ENCODE measurements at regions not wholly inside any gene's neighbourhood (a gene's known extent, or its start where the extent isn't known, plus 50 kb on each side); places are given as distances from the start of the nearest gene placed in this dataset.
"Not testable (repeated sequence)": the region's sequence is repeated elsewhere in the genome, so short reads cannot be mapped to it uniquely, and the experiment has no call there.

DNA sequence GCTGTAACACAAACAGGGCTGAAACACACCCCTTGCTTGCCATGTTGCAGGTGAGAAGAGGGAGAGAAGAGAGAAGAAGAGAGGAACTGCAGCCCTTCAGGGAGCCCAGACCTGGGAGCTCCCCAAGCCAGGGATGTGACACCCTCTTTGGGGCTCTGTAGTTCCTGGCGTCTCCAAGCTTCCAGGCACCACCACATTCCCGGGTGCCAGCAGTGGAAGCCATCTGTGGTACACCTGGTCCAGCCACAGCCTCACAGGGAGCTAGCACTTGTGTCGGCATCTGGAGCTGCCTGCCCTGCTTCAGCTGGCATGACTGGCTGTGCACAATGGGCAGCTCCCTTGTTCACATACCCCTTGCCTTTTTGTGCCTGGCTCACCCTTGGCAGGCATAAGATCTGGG, 182.1 kb downstream of the DEPDC1B start:
- no peak for DNase-seq (ENCODE audit: low read depth, low spot score)

DNA sequence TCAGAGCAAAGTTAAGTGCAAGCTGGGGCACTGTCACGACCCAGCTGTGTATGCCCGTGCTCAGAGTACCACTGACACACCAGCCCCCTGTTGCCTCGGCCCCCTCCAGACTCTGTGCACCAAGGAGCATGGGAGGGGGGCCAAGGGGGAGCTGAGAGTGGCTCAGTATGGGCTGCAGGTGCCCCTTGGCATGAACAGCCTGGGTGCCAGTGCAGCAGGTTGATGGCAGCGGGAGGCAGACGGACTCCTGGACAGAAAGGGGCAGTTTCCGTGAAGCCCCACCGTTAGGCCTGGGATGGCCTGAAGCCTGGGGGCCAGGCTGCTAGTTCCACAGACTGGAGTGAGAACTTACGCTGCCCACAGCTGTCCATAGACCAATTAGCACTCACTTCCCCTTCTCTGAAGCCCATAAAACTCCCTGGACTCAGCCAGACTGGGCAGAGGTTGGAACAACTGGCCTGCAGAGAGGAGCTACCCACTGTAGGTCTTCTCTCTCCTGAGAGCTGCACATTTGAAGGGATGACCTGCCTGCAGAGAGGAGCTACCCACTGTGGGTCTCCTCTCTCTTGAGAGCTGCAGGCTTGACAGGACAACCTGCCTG, 182.8 kb downstream of the DEPDC1B start:
- no peak for DNase-seq (ENCODE audit: low read depth, low spot score)

DNA sequence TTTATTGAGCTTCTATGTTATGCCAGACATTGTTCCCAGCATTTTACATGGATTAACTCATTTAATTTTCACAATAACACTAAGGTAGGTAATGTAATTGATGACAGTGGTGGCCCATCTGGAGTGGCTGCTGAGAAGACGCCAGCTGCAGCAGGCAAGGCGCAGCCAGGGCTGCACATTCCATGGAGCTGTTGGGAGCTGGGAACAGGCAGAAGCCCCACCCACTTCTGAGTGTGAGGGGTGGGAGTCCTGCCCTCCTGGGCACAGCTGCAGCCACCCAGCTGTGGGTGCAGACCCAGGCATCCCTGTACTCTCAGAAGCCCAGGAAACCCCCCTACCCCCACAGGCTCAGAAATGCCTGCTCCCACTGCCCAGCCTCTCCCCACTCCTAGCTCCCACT, 183.3 kb downstream of the DEPDC1B start:
- DNase-seq (ENCODE audit: low read depth, low spot score), result no peak

DNA sequence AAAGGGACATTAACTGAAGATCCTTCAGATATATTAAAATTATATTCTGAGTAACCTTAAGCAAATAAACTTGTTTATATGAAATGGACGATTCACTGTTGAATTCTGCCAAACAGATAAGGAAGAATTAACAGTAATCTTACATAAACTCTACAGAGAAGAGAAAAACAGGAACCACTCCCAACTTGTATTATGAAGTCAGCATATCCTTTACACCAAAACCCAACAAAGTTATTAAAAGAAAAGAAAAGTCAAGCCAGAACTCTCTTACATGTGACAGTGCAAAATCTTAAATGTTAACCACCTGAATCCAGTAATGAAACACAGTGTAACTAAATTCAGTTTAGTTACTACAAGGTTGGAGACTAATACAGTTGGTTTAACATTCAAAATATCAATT, 185.8 kb downstream of the DEPDC1B start:
- no peak for DNase-seq (ENCODE audit: low read depth, low spot score)

DNA sequence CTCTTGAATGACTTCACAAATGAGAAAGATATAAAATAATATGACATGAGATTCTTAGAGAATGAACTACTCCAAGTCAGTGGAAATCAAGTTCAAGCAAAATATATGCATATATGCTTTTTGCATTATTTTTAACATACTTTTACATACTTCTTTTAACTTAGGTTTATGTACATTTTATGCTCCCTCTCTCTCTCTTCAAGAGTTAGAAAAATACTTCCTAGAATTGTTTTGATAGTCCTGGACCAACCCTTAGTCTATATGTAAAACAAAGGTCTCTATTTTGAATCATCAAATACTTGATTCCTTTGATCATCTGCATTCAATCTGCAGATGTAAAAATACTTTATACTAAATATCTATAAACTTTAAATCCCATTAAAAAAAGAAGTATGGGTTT, 187.8 kb downstream of the DEPDC1B start:
- no peak for DNase-seq (ENCODE audit: low read depth, low spot score)

DNA sequence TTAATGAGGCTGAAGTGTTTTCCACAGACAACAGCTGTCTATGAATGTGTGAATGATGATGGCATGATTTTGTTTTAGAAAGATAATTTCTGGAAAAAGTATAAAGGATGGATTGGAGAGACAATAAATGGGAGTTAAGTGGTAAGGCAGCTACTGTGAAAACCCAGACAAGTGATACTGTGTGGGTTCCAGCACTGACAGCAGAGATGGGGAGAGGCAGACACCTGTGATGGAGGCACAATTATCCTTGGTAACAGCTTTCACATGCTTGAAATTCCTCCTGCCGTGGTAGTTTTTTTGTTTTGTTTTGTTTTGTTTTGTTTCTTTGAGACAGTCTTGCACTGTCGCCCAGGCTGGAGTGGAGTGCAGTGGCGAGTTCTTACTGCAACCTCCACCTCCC, 189.3 kb downstream of the DEPDC1B start:
- no peak for DNase-seq (ENCODE audit: low read depth, low spot score)

DNA sequence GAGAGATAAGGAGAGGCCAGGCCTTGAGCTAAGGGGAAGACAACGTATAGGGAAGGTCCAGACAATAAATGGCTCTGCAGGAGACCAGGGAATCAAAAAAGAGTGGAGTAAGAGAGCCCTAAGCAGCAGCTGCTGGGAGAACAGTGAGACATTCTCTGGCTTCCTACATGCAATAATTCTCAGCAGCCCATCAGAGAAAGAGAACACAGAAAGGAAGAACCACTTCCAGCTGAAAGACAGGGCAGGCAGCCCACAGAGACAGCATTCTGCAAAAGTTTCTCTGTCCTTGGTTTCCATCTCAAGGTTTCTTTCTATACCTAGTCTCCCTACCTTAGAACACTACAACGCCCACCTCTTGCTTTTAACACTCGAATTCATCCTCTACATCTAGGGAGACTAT, 189.9 kb downstream of the DEPDC1B start:
- no peak for DNase-seq (ENCODE audit: low read depth, low spot score)

DNA sequence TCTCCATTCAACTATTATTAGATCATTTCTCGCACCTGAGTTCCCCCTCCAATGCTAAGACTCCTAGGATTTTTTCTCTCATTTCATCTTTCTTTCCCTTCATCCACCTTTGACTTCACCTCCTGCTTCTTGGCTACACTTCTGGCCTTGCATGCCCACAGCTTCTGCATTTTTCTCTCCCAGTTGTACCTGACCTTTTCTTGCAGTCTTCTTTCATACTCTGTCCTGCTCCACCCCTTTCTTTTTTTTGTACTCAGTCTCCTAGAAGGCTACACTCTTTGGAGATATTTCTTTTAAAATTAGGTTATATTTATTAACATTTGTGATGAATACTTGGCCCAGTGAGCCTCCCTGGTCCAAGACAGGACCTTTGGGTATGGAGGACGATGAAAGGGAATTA, 190.4 kb downstream of the DEPDC1B start:
- DNase-seq (ENCODE audit: low read depth, low spot score), result no peak

DNA sequence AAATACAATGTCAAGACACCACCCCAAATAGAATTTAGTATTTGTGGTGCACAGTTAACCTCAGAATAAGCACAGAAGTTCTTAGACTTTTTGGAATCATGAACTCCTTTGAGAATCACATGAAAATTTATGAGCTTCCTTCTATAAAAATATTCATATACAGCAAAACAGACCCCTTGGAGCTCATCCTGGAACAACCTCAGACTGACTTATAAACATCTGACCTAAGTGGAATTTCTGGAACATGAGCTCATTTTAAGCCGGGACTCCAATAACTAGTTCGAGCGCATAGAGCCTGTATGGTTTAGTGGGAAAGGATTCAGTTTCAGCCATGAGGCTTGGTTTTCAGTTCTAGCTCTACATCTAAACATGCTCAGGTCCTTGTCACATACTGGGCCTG, 192.3 kb downstream of the DEPDC1B start:
- DNase-seq (ENCODE audit: low read depth, low spot score), result peak; percentile 41

DNA sequence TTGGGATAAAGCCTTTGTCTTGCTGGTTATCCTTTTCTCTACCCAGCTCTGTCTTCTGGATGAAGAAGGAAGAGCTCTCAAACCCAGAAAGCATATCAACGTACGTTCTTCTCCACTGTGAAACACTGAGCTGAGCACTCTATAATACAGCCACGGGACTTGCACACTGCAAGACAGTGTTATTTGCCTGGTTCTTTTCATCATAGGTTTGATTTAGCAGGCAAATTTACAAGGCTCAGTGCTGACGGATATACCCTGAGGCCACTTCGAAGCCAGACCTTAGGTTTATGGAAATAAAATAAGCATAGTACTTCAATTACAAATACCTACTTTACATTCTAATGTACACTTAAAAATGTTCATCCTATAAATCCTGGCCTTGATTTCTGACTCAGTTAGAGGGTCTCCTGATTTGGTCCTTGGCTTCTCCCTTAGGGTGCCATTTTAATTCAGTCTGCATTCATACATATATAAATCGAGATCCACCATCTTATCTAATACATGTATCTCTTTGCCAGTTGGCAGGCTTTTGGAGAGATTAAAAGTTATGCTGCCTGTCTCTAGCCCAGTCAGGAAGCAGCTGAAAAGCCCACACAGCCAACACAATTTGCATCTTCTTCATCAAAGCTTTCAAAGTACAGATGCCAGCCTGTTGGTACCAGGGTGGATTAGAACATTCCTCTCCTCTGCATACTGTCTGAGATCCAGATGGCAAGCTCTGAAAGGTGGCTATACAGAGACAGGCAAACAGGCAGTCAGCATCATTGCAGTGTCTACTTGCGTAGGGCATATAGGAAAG, 194.4 kb downstream of the DEPDC1B start:
- DNase-seq (ENCODE audit: low read depth, low spot score), result no peak

DNA sequence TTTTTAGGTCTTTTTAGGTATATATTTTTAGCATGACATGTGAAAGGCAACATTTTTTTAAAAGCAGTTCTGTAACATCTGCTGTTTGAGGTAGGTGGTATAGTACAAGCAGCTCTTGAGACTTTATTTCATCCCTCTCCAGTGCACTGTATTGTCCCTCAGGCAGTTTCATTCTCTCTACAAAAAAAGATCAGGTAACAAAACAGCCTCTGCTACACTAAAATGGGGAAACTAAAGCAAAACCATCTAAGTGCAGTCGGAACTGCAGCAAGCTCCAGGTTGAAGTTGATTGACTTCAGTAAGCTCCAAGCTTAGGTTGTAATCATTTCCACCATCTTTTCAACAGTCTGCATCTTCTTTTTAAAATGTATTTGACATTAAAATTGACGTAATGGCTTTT, 195.6 kb downstream of the DEPDC1B start:
- DNase-seq (ENCODE audit: low read depth, low spot score), result no peak

DNA sequence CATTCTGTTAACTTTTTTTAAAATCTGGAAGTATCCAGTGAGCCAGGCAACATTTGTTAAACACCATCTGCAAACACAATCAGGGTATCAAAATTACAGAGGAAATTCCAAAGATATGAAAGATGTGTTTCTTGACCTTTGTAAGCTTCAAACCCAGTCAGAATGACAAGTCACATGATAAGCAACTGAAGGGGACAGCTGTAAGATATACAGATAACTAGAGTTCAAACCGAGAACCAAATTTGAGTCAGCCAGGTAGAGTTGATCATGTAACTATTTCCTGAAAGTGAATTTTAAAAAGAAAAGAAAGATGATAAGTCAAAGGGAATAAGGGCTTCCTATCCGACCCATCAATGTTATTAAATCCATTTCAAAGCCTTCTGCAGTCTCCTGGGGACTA, 196.2 kb downstream of the DEPDC1B start:
- no peak for DNase-seq (ENCODE audit: low read depth, low spot score)

DNA sequence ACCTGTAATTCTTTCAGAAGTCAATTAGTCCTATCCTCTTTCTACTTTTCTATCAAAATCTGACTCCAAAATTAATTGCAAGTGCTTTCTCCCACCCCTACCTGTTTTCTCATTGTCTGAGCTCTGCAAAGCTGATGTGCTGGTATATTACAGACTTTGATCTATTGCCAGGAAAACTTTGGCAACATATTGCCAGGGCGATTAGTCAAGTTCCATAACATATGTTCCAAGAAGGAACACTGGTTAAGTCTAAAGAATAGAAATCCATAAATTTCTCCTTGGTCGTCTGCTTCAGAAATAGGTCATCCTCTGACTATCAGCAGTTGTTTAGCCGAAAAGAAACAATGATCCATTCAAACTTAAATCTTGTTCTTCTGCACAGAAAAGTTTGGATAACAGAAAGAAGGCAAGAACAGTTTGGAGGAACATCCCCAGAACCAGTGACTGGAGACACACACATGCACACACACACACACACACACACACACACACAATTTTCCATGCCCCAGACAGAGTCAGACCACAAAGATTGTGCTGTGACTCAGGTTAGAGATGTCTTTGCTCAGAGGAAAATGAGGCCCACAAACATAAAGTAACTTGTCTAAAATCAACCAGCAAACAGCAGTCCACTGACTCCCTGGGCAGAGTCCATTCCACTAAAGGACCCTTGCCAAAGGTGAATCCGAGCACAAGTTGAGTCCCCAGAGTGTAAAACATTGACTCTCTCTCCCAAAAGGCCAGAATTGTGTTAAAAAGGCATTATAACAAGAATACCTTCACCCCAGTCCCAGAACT, 202.1 kb downstream of the DEPDC1B start:
- no peak for DNase-seq (ENCODE audit: low read depth, low spot score)

DNA sequence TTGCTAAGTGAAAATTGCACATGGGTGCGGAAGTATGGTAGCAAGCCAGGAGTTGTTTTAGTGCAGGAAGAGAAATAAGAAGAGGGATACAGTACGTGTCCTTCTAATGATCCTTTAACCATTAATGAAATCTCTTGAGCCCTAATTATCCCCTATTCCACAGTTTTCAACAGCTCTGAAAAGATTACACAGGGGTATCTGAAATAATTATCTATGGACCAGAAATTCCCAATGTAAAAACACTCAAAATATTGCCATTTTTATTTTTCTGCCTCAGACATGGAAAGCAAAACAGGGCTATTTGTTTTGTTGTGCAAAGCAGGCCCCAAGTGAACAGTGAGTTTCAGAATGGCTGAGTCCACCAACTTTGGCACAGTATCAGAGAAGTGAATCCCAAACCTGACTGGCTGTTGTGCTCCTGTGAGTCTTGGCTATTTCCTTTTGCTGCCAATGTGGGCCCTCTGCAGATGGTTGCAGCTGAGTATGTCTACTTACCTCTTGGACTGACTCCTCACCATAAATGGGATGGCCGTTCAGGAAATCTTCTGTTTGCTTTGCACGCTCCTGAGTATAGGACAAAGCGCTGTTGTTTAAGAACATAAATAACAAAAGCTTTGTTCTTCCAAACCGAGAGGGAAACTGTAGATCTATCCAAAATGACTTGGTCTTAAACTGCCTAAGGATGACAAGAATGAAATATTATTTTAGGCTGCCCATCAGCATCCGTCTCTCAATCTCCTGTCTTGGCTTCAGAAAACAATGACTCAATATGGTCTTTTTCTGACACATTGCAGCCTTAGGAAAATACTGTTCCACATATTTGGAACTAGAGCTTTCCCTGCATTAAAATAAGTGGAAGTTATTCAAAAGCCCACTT, 204.1 kb downstream of the DEPDC1B start:
- DNase-seq (ENCODE audit: low read depth, low spot score), result no peak

DNA sequence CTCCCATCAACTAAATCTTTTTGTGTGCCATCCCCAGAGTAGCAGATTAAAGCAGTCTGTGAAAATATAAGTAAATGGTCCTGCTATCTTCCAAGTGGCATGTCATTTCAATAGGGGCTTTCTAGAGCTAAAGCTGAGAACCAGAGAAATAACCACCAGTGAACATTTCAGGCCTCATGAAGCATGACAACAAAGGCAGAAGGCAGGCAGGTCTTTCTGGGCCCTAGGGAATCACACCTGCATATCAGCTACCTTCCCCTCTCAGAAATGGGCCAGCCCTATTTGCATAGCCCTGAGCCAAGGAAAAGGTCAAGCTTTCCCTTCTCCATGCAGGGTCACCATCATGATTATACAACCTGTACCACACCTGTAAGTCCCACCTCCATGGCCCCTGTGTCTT, 205.3 kb downstream of the DEPDC1B start:
- DNase-seq (ENCODE audit: low read depth, low spot score), result no peak

DNA sequence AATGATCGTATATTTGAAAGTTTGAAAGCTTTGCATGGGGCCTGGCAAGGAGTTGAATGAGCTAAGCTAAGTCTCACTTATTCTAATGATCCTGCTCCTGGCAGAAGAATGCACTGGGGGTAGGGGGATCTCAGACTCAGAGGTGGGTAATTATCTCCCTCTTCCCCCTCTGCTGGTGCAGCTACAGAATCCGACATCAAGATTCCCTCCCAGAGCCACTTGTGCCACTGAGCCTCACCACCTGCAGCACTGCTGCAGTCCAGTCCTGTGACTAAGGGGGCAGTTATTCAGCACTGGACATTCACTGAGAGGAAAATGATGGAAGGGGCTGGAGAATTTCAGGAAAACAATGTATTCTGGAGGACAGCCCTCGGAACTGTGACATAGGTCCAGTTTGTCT, 205.8 kb downstream of the DEPDC1B start:
- no peak for DNase-seq (ENCODE audit: low read depth, low spot score)

DNA sequence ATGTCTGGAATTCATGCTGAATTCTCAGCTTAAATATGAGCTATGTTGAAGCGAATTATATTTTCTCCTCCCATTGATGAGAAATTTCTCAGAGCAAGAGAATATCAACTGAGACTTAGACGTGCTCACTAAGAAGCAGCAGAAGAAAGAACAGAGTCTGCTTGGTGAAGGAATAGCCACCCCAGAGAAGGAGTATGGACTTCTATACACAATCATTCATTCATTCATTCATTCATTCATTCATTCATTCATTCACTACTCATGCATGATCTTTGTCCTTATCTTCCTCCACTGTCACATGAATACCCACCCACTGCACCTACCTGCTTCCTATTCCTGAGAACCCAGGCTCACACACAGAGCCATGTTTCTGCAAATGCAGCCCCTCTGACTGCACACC, 206.6 kb downstream of the DEPDC1B start:
- DNase-seq (ENCODE audit: low read depth, low spot score), result no peak

DNA sequence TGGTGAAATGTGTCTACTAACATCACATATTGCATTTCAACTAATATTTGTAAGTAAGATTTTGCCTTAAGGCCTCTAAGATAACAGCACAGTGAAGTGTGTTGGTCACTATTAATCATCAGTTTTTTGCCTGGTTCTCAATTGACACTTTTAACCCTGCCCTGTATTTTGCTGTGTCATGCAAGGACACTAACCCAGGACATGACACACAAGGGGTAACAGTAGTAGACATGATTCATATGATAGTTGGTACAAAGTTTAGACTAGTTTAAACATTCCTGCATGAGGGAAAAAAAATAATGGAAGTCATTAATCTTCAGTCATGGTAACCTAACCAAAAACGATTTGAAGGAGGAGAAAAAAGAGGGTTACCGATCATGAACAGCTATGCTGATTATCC, 207.0 kb downstream of the DEPDC1B start:
- DNase-seq (ENCODE audit: low read depth, low spot score), result no peak

DNA sequence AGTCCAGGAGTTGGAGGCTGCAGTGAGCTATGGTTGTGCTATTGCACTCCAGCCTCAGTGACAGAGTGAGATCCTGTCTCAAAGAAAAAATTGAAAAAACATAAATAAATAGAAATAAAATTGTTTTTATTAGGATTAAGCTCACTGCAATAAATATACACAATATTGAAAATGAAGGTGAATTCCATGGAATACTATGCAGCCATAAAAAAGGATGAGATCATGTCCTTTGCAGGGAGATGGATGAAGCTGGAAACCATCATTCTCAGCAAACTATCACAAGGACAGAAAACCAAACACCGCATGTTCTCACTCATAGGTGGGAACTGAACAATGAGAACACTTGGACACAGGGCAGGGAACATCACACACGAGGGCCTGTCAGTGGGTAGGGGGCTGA, 207.6 kb downstream of the DEPDC1B start:
- DNase-seq (ENCODE audit: low read depth, low spot score), result not testable (repeated sequence)

DNA sequence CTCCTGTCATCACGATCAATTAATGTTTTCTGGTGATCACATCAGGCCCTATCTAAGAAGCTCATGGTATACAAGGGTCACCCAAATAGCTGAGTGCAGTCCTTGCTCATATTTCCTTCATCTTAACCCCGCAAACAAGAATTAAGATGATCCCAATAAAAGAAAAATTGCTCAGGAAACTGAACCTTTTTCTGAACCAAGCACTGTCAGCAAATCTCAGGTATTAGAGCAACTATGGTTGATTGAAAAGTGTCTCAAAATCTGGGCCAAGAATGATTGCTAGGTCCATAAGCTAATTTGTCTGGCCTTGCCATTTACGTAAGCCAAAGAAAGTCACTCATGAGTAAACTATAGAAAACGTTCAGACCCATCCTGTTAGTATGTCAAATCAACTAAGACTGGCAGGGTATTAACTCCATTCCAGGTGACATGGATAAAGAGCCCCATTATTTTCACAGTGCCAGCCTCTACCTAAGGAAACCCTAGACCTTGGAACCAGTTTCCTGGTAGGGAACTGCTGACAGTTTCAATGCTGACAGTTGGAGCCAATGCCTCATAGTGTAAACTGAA, 209.3 kb downstream of the DEPDC1B start:
- no peak for DNase-seq (ENCODE audit: low read depth, low spot score)

DNA sequence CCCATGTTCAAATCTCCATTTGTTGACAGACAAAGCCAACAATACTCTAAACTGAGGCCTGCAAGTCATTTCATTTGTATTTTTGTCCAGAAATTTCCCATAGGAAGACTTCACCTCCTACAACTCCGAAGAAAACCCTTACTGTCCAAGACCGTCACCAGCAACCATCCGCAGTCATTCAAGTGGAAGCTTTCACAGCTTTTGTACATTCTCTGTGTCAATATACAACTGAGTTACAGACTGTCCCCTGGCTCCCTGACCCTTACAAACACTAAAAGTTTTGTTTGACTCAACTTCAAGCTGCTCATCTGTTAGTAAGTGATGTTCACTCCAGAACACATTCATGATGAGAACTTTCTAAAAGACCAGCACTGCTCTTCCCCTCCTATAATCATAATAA, 210.1 kb downstream of the DEPDC1B start:
- DNase-seq (ENCODE audit: low read depth, low spot score), result no peak
